Tibial nerve (tissue), 3 donors: ENCODE measurements at regions not wholly inside any gene's neighbourhood (a gene's known extent, or its start where the extent isn't known, plus 50 kb on each side); places are given as distances from the start of the nearest gene placed in this dataset.

Experiments used
- CTCF ChIP-seq, 5 experiments: fragments of 200-600 bp in 3 of 5; fragments of 450-650 bp in 2 of 5; sonication (generic) in 3 of 5; IDR thresholded peaks; one replicate each; pipeline ENCODE4 v1.5.1; 2016 to 2019; ENCODE audit warnings: antibody characterized with exemption in 5 of 5, mild to moderate bottlenecking in 3 of 5, moderate library complexity in 2 of 5
- POLR2A ChIP-seq, 2 donors: fragments of 450-650 bp; IDR thresholded peaks; one replicate each; pipeline ENCODE4 v1.6.1; 2017; ENCODE audit warnings: antibody characterized with exemption in 2 of 2, mild to moderate bottlenecking in 2 of 2, moderate library complexity in 2 of 2

DNA sequence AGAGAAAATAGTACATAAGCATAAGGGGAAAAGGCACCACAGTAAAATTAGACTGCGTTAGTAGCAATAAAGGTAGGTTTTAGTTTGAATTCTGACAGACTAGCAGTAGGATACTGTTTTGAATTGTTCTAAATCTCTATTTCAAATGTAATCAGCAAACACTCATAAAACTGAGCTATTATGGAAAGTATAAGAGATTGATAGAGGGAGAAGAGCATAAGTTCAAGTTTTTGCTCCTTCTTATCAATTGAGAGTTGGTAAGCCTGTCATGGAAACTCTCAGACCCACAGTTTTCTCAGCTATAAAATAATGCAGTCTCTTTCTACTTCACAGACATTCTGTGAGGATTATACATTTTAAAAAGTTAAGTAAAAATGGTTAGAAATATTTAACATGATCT, 840.2 kb upstream of the CNTN5 start:
- no peak for TF ChIP-seq POLR2A (IDR thresholded peaks at IDR 0.05)
- TF ChIP-seq CTCF (IDR thresholded peaks at IDR 0.05) = no peak
